Duodenal mucosa (tissue), 2 donors: ENCODE measurements at regions not wholly inside any gene's neighbourhood (a gene's known extent, or its start where the extent isn't known, plus 50 kb on each side); places are given as distances from the start of the nearest gene placed in this dataset.

Source experiments
- H3K27ac ChIP-seq: one replicate; pipeline ENCODE4 v1.7.0; 2013; ENCODE audit warnings: low read depth, low read length
- H3K27me3 ChIP-seq, 2 donors: one replicate each; pipeline ENCODE4 v1.7.0; 2013; ENCODE audit warnings: low read length in 2 of 2, control low read depth in 1 of 2; ENCODE audit not compliant: insufficient read depth in 2 of 2, control insufficient read depth in 1 of 2
- H3K36me3 ChIP-seq, 2 donors: one replicate each; pipeline ENCODE4 v1.7.0; 2013; ENCODE audit warnings: low read length in 2 of 2, control low read depth in 1 of 2; ENCODE audit not compliant: insufficient read depth in 2 of 2, control insufficient read depth in 1 of 2
- H3K4me1 ChIP-seq, 2 donors: one replicate each; pipeline ENCODE4 v1.7.0; 2013; ENCODE audit warnings: low read length in 2 of 2, control low read depth in 1 of 2; ENCODE audit not compliant: insufficient read depth in 2 of 2, control insufficient read depth in 1 of 2
- H3K4me3 ChIP-seq, 2 donors: one replicate each; pipeline ENCODE4 v1.7.0; 2013; ENCODE audit warnings: low read length in 2 of 2, low read depth in 1 of 2
- H3K9ac ChIP-seq, 2 donors: one replicate each; pipeline ENCODE4 v1.7.0; 2013; ENCODE audit warnings: low read length in 2 of 2, low read depth in 1 of 2
- H3K9me3 ChIP-seq, 2 donors: one replicate each; pipeline ENCODE4 v1.7.0; 2013; ENCODE audit warnings: low read length in 2 of 2, control low read depth in 1 of 2; ENCODE audit not compliant: control insufficient read depth in 1 of 2

- no peak overlapping the region for H3K27ac ChIP-seq
- H3K4me3 ChIP-seq = no peak overlapping the region
- H3K9ac ChIP-seq = no peak overlapping the region
- no peaks in the 10 kb centered on the region for H3K4me1 ChIP-seq
- no peaks in the 10 kb centered on the region for H3K36me3 ChIP-seq
- H3K27me3 ChIP-seq = peaks cover 21% of the 10 kb centered on the region in 2 donors
- H3K9me3 ChIP-seq = no peaks in the 10 kb centered on the region
Measured at GRCh38 chr22:27099946-27100722, 442.7 kb downstream of the MIAT start.

GRCh38 chr22:27100789-27101188 is 443.4 kb downstream of the MIAT start:
- no peaks in the 10 kb centered on the region for H3K4me1 ChIP-seq
- no peaks in the 10 kb centered on the region for H3K36me3 ChIP-seq
- H3K27ac ChIP-seq = no peak overlapping the region
- H3K9me3 ChIP-seq = no peaks in the 10 kb centered on the region
- no peak overlapping the region for H3K9ac ChIP-seq
- H3K4me3 ChIP-seq = no peak overlapping the region
- peaks cover 21% of the 10 kb centered on the region in 2 donors for H3K27me3 ChIP-seq

GRCh38 chr22:27101288-27101687 is 443.9 kb downstream of the MIAT start:
- Histone ChIP-seq H3K9me3 (no peaks in the 10 kb centered on the region), H3K9ac (no peak overlapping the region), H3K27ac (no peak overlapping the region), H3K4me1 (no peaks in the 10 kb centered on the region), H3K4me3 (no peak overlapping the region), H3K27me3 (peaks cover 21% of the 10 kb centered on the region in 2 donors), H3K36me3 (no peaks in the 10 kb centered on the region)

- Histone ChIP-seq H3K9ac (no peak overlapping the region), H3K27me3 (peaks cover 21% of the 10 kb centered on the region in 2 donors), H3K4me3 (no peak overlapping the region), H3K9me3 (no peaks in the 10 kb centered on the region), H3K36me3 (no peaks in the 10 kb centered on the region), H3K27ac (no peak overlapping the region), H3K4me1 (peaks cover 18 to 20% of the 10 kb centered on the region in 2 donors)
Measured at GRCh38 chr22:27104449-27104848, 447.1 kb downstream of the MIAT start.

- Histone ChIP-seq H3K36me3 (no peaks in the 10 kb centered on the region), H3K27ac (no peak overlapping the region), H3K4me3 (no peak overlapping the region), H3K9me3 (no peaks in the 10 kb centered on the region), H3K4me1 (peaks cover 18 to 20% of the 10 kb centered on the region in 2 donors), H3K27me3 (peaks cover 12 to 15% of the 10 kb centered on the region in 2 donors), H3K9ac (no peak overlapping the region)
Measured at GRCh38 chr22:27105142-27106025, 448.0 kb downstream of the MIAT start.

- no peak overlapping the region for H3K27ac ChIP-seq
- peaks cover 0 to 4% of the 10 kb centered on the region in 2 donors for H3K27me3 ChIP-seq
- no peaks in the 10 kb centered on the region for H3K36me3 ChIP-seq
- peaks cover 18 to 20% of the 10 kb centered on the region in 2 donors for H3K4me1 ChIP-seq
- no peak overlapping the region for H3K4me3 ChIP-seq
- H3K9ac ChIP-seq = no peak overlapping the region
- no peaks in the 10 kb centered on the region for H3K9me3 ChIP-seq
Measured at GRCh38 chr22:27106985-27107384, 449.6 kb downstream of the MIAT start.

- no peak overlapping the region for H3K9ac ChIP-seq
- peaks cover 0 to 4% of the 10 kb centered on the region in 2 donors for H3K27me3 ChIP-seq
- no peak overlapping the region for H3K4me3 ChIP-seq
- H3K27ac ChIP-seq = no peak overlapping the region
- no peaks in the 10 kb centered on the region for H3K36me3 ChIP-seq
- peaks cover 0 to 2% of the 10 kb centered on the region in 2 donors for H3K9me3 ChIP-seq
- peaks cover 18 to 20% of the 10 kb centered on the region in 2 donors for H3K4me1 ChIP-seq
Measured at GRCh38 chr22:27107386-27107785, 450.0 kb downstream of the MIAT start.

GRCh38 chr22:27107824-27108223 is 450.4 kb downstream of the MIAT start:
- peaks cover 0 to 2% of the 10 kb centered on the region in 2 donors for H3K27me3 ChIP-seq
- H3K27ac ChIP-seq = no peak overlapping the region
- peaks cover 20 to 21% of the 10 kb centered on the region in 2 donors for H3K4me1 ChIP-seq
- H3K9ac ChIP-seq = no peak overlapping the region
- no peaks in the 10 kb centered on the region for H3K36me3 ChIP-seq
- no peak overlapping the region for H3K4me3 ChIP-seq
- H3K9me3 ChIP-seq = peaks cover 0 to 5% of the 10 kb centered on the region in 2 donors

- no peaks in the 10 kb centered on the region for H3K27me3 ChIP-seq
- H3K9ac ChIP-seq = no peak overlapping the region
- no peaks in the 10 kb centered on the region for H3K36me3 ChIP-seq
- H3K4me3 ChIP-seq = no peak overlapping the region
- no peak overlapping the region for H3K27ac ChIP-seq
- H3K4me1 ChIP-seq = peaks cover 20 to 25% of the 10 kb centered on the region in 2 donors
- peaks cover 0 to 5% of the 10 kb centered on the region in 2 donors for H3K9me3 ChIP-seq
Measured at GRCh38 chr22:27108425-27109114, 451.2 kb downstream of the MIAT start.
